HG03103 (cell line): ENCODE measurements at regions not wholly inside any gene's neighbourhood (a gene's known extent, or its start where the extent isn't known, plus 50 kb on each side); places are given as distances from the start of the nearest gene placed in this dataset.

Source experiments
- ATAC-seq: cut with Tn5 transposase; IDR thresholded peaks from one replicate; pipeline ENCODE4 v1.9.1; 2021; ENCODE audit warnings: low read depth; ENCODE audit not compliant: unreplicated experiment

GRCh38 chr13:105960326-105960725 lies 575.1 kb downstream of the EFNB2 start:
- ATAC-seq, result no peak

GRCh38 chr13:105959876-105960275 lies 575.6 kb downstream of the EFNB2 start:
- ATAC-seq, result no peak

GRCh38 chr13:105957769-105958438 lies 577.6 kb downstream of the EFNB2 start:
- no peak for ATAC-seq

- no peak for ATAC-seq
Observed at GRCh38 chr13:105956921-105957320, 578.5 kb downstream of the EFNB2 start.

- ATAC-seq, result no peak
Observed at GRCh38 chr13:105952973-105953290, 582.5 kb downstream of the EFNB2 start.

- no peak for ATAC-seq
Observed at GRCh38 chr13:105952233-105952972, 583.1 kb downstream of the EFNB2 start.

GRCh38 chr13:105948143-105948542 lies 587.3 kb downstream of the EFNB2 start:
- no peak for ATAC-seq

- ATAC-seq, result no peak
Observed at GRCh38 chr13:105940882-105941281, 594.6 kb downstream of the EFNB2 start.

- ATAC-seq, result no peak
Observed at GRCh38 chr13:105937451-105937850, 598.0 kb downstream of the EFNB2 start.

GRCh38 chr13:105936816-105937215 lies 598.6 kb downstream of the EFNB2 start:
- no peak for ATAC-seq

- ATAC-seq, result no peak
Observed at GRCh38 chr13:105929505-105929904, 606.0 kb downstream of the EFNB2 start.

GRCh38 chr13:105928901-105929300 lies 606.6 kb downstream of the EFNB2 start:
- no peak for ATAC-seq

GRCh38 chr13:105928048-105928447 lies 607.4 kb downstream of the EFNB2 start:
- ATAC-seq, result no peak

GRCh38 chr13:105925496-105925895 lies 610.0 kb downstream of the EFNB2 start:
- no peak for ATAC-seq

GRCh38 chr13:105921711-105922110 lies 613.8 kb downstream of the EFNB2 start:
- ATAC-seq, result no peak

GRCh38 chr13:105920370-105920769 lies 615.1 kb downstream of the EFNB2 start:
- ATAC-seq, result no peak

- ATAC-seq, result no peak
Observed at GRCh38 chr13:105918842-105919741, 616.4 kb downstream of the EFNB2 start.

GRCh38 chr13:105915146-105915850 lies 620.2 kb downstream of the EFNB2 start:
- ATAC-seq, result no peak

- ATAC-seq, result no peak
Observed at GRCh38 chr13:105914291-105915036, 621.0 kb downstream of the EFNB2 start.

GRCh38 chr13:105908586-105908985 lies 626.9 kb downstream of the EFNB2 start:
- no peak for ATAC-seq
